IPS DF 6.9 (cell line): ENCODE measurements at regions not wholly inside any gene's neighbourhood (a gene's known extent, or its start where the extent isn't known, plus 50 kb on each side); places are given as distances from the start of the nearest gene placed in this dataset.

Experiments
- DNase-seq: peaks from one replicate; pipeline ENCODE4 v3.0.0-alpha.2; 2013; ENCODE audit warnings: low read depth, low spot score
- H3K27ac ChIP-seq: one replicate; pipeline ENCODE4 v1.5.1; 2013; ENCODE audit warnings: low read length, control low read depth
- H3K27me3 ChIP-seq: 2 replicates; pipeline ENCODE4 v1.6.1; 2013; ENCODE audit warnings: mild to moderate bottlenecking, low read length; ENCODE audit not compliant: control insufficient read depth, insufficient read depth
- H3K36me3 ChIP-seq: 2 replicates; pipeline ENCODE4 v1.6.1; 2013; ENCODE audit warnings: low read length; ENCODE audit not compliant: control insufficient read depth, insufficient read depth
- H3K4me1 ChIP-seq: 2 replicates; pipeline ENCODE4 v1.6.1; 2013; ENCODE audit warnings: low read length; ENCODE audit not compliant: control insufficient read depth, insufficient read depth
- H3K4me3 ChIP-seq: 2 replicates; pipeline ENCODE4 v1.5.1; 2013; ENCODE audit warnings: mild to moderate bottlenecking, low read length
- H3K9me3 ChIP-seq: 2 replicates; pipeline ENCODE4 v1.6.1; 2013; ENCODE audit warnings: low read length, inconsistent platforms; ENCODE audit not compliant: control insufficient read depth, insufficient read depth
- WGBS: extraction: QIAGEN DNeasy Blood & Tissue Kit; methylation state at CpG from one replicate; pipeline ENCODE4 v1.1.7; 2013; ENCODE audit warnings: mixed read lengths, missing lambda C conversion rate; ENCODE audit not compliant: insufficient read length, insufficient coverage; 5-methylcytosine and 5-hydroxymethylcytosine counted together

DNA sequence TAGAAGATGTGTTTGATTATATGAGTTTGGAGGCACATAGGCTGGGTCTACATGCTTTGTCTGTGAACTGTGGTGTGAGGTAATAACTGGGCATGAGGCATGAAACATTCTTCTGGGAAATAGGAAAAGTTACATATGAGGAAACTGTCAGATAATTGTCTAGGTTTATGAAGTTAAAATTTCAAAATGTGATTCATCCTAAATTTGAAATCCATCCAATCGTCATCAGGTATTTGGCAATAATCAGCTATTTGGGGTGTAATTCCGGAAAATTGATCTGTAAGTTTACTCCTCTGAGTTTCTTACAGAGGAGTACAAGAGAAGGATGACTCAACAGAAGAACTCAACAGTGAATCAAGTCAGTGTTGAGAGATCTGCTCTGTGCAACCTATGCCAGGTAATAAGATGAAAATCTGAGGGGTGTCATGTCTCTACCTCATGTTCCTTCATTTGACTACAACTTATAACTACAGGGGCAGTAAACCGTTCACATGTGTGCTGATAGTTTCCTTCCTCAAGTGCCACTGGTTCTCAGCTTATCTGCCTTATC lies 1171.6 kb upstream of the CDH18 start:
- Histone ChIP-seq H3K36me3 (no peaks in the 10 kb centered on the region), H3K4me1 (no peaks in the 10 kb centered on the region), H3K27me3 (no peaks in the 10 kb centered on the region), H3K9me3 (no peaks in the 10 kb centered on the region), H3K27ac (no peak overlapping the region), H3K4me3 (no peak overlapping the region)
- WGBS: no CpG with 5 or more reads among the region's 3 CpGs
- DNase-seq: no peak

- Histone ChIP-seq H3K27ac (no peak overlapping the region), H3K27me3 (no peaks in the 10 kb centered on the region), H3K36me3 (no peaks in the 10 kb centered on the region), H3K4me3 (no peak overlapping the region), H3K4me1 (no peaks in the 10 kb centered on the region), H3K9me3 (no peaks in the 10 kb centered on the region)
- no peak for DNase-seq
- no CpG with 5 or more reads among the region's 2 CpGs for whole genome bisulfite sequencing
These were observed 1166.5 kb upstream of the CDH18 start for GRCh38 chr5:21154526-21154925.

- Histone ChIP-seq H3K36me3 (no peaks in the 10 kb centered on the region), H3K4me3 (no peak overlapping the region), H3K27me3 (no peaks in the 10 kb centered on the region), H3K27ac (no peak overlapping the region), H3K9me3 (no peaks in the 10 kb centered on the region), H3K4me1 (no peaks in the 10 kb centered on the region)
- DNase-seq: no peak
These were observed 1164.6 kb upstream of the CDH18 start for GRCh38 chr5:21152611-21153010.

GRCh38 chr5:21145376-21145775 lies 1157.4 kb upstream of the CDH18 start:
- Histone ChIP-seq H3K36me3 (no peaks in the 10 kb centered on the region), H3K4me3 (no peak overlapping the region), H3K27me3 (no peaks in the 10 kb centered on the region), H3K4me1 (no peaks in the 10 kb centered on the region), H3K27ac (no peak overlapping the region), H3K9me3 (no peaks in the 10 kb centered on the region)
- no peak for DNase-seq
- WGBS: no CpG with 5 or more reads among the region's 3 CpGs

GRCh38 chr5:21143686-21144085 lies 1155.7 kb upstream of the CDH18 start:
- Histone ChIP-seq H3K4me3 (no peak overlapping the region), H3K9me3 (no peaks in the 10 kb centered on the region), H3K4me1 (no peaks in the 10 kb centered on the region), H3K36me3 (no peaks in the 10 kb centered on the region), H3K27me3 (no peaks in the 10 kb centered on the region), H3K27ac (no peak overlapping the region)
- WGBS: no CpG with 5 or more reads among the region's 4 CpGs
- DNase-seq: no peak

GRCh38 chr5:21142791-21143190 lies 1154.8 kb upstream of the CDH18 start:
- no peak overlapping the region for H3K27ac ChIP-seq
- no peak for DNase-seq
- H3K4me1 ChIP-seq: no peaks in the 10 kb centered on the region
- no peak overlapping the region for H3K4me3 ChIP-seq
- H3K27me3 ChIP-seq: no peaks in the 10 kb centered on the region
- no CpG with 5 or more reads among the region's 9 CpGs for WGBS
- H3K36me3 ChIP-seq: no peaks in the 10 kb centered on the region
- H3K9me3 ChIP-seq: no peaks in the 10 kb centered on the region

DNA sequence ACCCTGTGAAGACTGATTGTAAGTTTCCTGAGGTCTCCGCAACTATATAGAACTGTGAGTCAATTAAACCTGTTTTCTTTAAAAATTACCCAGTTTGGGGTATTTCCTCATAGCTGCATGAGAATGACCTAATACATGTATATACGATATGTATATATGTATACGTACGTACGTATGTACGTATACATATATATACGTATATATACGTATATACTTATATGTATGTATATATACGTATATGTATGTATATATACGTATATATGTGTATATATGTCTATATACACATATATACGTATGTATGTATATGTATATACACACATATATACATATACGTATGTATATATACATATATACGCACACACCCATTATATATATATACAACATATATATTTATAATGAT lies 1153.0 kb upstream of the CDH18 start:
- H3K27me3 ChIP-seq: no peaks in the 10 kb centered on the region
- H3K4me3 ChIP-seq: no peak overlapping the region
- no peak overlapping the region for H3K27ac ChIP-seq
- H3K36me3 ChIP-seq: no peaks in the 10 kb centered on the region
- WGBS: no CpG with 5 or more reads among the region's 13 CpGs
- no peaks in the 10 kb centered on the region for H3K4me1 ChIP-seq
- no peak for DNase-seq
- H3K9me3 ChIP-seq: no peaks in the 10 kb centered on the region

GRCh38 chr5:21126236-21126635 lies 1138.2 kb upstream of the CDH18 start:
- Histone ChIP-seq H3K27ac (no peak overlapping the region), H3K36me3 (no peaks in the 10 kb centered on the region), H3K27me3 (no peaks in the 10 kb centered on the region), H3K9me3 (no peaks in the 10 kb centered on the region), H3K4me1 (no peaks in the 10 kb centered on the region), H3K4me3 (no peak overlapping the region)
- no peak for DNase-seq

- no peak overlapping the region for H3K27ac ChIP-seq
- no peaks in the 10 kb centered on the region for H3K9me3 ChIP-seq
- H3K36me3 ChIP-seq: no peaks in the 10 kb centered on the region
- WGBS: no CpG with 5 or more reads among the region's 3 CpGs
- no peak overlapping the region for H3K4me3 ChIP-seq
- H3K27me3 ChIP-seq: no peaks in the 10 kb centered on the region
- DNase-seq: no peak
- H3K4me1 ChIP-seq: no peaks in the 10 kb centered on the region
These were observed 1137.4 kb upstream of the CDH18 start for GRCh38 chr5:21125238-21125983.

DNA sequence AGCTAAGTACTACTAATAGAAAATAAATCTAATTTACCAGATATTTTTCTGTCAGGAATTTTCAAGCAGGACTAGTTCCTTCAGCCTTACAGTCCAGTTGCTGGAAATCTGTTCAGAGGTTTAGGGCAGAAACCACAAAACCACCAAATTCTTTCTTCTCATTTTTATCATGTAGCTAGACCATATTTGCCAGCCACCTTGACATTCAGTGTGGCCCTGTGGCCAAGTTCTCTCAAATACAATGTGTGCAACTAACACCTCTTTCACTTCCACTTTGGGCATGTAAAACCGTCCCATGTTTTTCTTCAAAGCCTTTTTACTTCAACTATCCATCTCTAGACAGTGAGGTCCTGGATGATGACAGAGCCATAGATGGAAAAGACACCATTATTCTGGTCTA lies 1133.2 kb upstream of the CDH18 start:
- H3K9me3 ChIP-seq: no peaks in the 10 kb centered on the region
- no CpG with 5 or more reads among the region's 1 CpG for WGBS
- DNase-seq: no peak
- no peak overlapping the region for H3K4me3 ChIP-seq
- no peaks in the 10 kb centered on the region for H3K27me3 ChIP-seq
- no peaks in the 10 kb centered on the region for H3K36me3 ChIP-seq
- H3K27ac ChIP-seq: no peak overlapping the region
- H3K4me1 ChIP-seq: peaks cover 2% of the 10 kb centered on the region; the same call in 1 of the 2 replicates

DNA sequence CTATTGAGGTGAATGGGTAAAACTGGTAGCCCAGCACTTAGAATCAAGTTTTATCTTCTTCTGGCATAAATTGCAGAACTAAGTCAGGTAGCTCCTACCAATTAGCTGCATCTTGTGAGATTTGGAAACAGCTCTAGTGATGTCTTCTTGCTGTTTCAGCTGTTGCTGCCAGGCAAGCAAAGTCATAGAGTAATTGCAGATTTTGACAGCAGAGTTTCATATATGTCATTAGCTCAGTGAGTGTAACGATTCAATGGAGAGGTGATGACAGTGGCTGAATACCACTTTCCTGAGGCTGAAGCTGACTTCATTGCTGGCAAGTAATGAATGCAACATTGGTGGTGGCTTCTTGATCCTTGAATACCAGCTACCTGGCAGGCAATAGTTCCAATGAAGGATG lies 1109.7 kb upstream of the CDH18 start:
- no peaks in the 10 kb centered on the region for H3K4me1 ChIP-seq
- no CpG with 5 or more reads among the region's 1 CpG for WGBS
- no peak overlapping the region for H3K27ac ChIP-seq
- DNase-seq: no peak
- H3K36me3 ChIP-seq: no peaks in the 10 kb centered on the region
- H3K4me3 ChIP-seq: no peak overlapping the region
- H3K9me3 ChIP-seq: no peaks in the 10 kb centered on the region
- no peaks in the 10 kb centered on the region for H3K27me3 ChIP-seq
